ENCODE measurements at regions not wholly inside any gene's neighbourhood (a gene's known extent, or its start where the extent isn't known, plus 50 kb on each side); places are given as distances from the start of the nearest gene placed in this dataset.

DNA sequence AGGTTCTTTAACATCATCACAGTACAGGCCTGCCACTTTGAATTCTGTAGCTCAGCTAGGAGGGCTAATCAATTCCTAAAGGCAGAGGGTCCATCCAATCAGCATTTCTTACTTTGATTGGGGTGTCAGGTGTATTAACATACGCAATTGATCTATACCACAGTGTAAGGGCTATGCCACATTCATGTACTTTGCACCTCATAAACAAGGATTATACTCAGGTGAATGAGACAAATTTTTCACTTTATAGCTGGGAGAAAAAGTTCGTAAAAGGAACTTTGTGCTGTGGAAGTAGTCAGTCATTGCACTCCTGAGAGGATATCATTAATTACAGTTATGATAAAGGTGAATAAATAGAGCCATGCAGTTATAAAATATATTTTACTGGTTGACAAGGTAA is 119.9 kb upstream of the AHR start:
- TF ChIP-seq CTCF (IDR thresholded peaks at IDR 0.05) (no peak), POLR2A (IDR thresholded peaks at IDR 0.05) (no peak), POLR2AphosphoS5 (IDR thresholded peaks at IDR 0.05) (no peak)
